GM21529 (cell line): ENCODE measurements at regions not wholly inside any gene's neighbourhood (a gene's known extent, or its start where the extent isn't known, plus 50 kb on each side); places are given as distances from the start of the nearest gene placed in this dataset.
"Not testable (repeated sequence)": the region's sequence is repeated elsewhere in the genome, so short reads cannot be mapped to it uniquely, and the experiment has no call there.

Experiments used
- ATAC-seq: cut with Tn5 transposase; IDR thresholded peaks from one replicate; pipeline ENCODE4 v1.9.1; 2021; ENCODE audit not compliant: unreplicated experiment

DNA sequence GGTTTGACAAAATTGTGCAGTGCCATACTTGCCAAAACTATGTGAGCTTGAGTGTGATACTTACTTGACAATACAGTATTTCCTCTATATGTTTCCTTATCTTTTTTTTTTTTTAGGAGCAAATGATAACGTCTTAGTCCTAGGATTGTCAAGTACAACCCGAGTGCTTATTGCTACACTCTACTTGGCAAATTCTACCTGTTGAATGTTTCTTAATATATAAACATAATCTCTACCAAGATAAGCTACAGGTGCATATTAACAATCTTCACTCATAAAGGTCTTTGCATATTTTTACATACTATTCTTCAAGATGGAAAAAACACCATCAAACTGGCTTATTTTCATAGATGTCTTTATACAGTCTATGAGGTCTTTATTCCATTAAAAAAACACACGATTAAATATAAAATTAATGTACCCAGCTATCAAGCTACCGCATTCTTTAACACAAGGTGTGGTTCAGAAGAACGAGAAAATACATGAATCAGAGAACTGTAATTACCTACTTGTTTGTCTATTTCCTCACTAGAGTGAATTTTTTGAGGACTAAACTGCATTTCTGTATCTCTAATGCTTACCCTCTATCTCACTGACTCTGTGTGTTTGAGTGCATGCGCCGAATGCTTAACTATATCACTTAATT lies 76.1 kb upstream of the PDSS1 start:
- no peak for ATAC-seq

DNA sequence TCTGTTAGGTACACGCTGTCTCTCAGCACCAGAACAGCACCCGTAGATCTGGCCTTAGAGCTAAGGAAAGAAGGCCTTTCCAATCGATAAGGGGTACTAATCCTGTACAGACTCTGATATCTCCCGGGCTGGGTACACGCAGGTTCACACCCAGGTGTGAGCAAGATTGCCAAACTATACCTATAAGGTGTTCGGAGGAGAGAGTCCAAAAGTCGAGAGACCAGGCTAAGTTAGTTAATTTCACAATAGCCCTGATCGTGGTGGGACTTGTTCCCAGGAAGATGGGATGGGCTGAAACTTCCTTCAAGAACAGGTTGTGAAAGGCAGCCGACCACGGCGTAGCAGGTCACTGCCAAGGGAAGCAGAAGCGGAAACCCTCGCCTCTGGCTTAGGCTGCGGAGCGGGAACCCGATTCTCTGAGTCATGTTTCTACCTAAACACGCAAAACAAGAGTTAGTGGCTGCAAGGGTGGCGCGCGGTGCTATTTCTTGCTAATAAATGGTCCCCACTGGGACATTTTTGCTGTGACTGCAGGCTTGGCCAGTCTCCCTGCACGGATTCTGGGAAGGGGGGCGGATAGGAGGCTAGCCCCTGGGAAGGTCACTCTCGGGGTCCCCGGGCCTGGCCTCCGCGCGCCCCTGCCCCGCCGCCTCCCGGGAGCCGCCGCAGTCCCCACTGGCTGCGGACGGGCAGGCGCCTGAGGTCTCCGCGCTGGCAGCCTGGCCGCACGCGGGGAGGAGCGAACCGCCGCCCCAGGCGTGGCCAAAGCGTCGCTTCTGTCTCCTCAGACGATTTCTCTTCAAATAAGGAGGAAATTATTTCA lies 75.4 kb upstream of the PDSS1 start:
- ATAC-seq, result peak; percentile 51

DNA sequence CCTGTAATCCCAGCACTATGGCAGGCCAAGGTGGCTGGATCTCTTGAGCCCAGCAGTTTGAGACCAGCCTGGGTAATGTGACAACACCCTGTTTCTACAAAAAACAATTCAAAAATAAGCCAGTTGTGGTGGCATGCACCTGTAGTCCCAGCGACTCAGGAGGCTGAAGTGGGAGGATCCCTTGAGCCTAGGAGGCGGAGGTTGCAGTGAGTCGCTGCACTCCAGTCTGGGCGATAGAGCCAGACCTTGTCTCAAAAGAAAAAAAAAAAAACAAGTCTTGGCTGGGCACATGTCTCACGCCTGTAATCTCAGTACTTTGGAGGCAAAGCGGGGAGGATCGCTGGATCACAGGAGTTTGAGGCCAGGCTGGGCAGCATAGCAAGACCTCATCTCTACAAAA lies 74.6 kb upstream of the PDSS1 start:
- ATAC-seq, result no peak

DNA sequence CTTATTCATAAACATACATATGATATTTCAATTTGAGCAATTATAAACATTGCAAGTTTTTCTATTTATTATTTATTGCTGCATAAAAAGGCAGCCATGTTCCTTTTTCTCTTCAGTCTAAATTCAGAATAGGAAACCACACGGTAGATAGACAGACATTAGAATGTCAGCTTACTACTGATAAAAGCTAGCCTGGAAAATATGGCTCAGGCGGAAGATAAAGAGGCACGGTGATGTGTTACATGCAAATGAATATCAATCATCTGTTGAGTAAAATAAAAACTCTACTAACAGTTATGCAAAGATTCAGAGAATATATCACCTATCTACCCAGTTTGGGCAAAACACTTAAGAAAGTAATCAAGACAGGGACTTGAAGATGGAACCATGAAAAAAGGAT lies 73.5 kb upstream of the PDSS1 start:
- no peak for ATAC-seq

DNA sequence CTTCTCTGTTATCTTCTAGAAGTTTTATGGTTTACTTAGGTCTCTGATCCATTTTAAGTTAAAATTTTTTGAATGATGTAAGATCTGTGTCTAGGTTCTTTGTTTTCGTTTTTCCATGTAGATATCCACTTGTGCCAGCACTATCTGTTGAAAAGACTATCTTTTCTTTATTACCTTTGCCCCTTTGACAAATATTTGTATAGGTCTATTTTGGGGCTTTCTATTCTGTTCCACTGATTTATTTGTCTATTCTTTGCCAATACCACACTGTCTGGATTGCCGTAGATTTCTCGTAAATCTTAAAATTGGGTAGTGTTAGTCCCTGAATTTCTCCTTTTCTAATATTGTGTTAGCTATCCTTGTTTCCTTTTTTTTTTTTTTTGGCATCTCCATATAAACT lies 71.4 kb upstream of the PDSS1 start:
- no peak for ATAC-seq

DNA sequence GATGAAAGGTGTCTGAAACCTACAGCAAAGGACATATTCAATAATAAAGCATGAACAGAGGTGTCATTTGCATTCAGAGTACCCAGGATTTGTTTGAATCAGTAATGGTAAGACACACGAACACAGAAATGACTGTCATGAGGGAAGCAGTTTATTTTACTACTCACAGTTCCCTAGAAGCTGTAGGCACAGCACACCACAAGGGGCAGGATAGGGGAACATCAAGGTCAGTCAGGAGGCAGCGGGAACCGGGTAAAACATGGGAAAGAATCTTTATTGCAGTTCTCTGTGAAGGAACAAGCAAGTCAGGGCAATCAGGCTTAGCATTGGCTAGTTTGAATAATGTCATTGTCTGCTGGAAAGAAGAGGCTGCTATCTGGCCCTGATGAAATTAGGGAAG lies 70.2 kb upstream of the PDSS1 start:
- ATAC-seq, result peak; percentile 50

DNA sequence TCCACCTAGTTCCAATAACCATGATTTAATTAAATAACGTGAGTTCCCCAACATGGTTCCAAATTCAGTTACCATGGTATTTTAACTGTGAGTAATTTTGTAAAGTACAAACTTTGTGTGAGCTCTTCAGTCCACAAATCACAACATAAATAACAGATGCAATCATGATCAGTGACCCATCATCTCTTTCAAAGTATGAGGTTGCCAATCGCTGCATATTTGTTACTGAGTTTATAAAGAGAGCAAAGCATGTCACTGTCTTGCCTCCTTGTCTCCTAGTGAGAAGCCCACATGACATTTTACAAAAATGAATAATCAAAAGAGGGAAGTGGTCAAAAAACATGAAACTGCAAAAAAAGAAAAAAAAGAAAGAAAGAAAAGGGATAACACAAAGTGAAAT lies 69.1 kb upstream of the PDSS1 start:
- ATAC-seq, result peak; percentile 77

DNA sequence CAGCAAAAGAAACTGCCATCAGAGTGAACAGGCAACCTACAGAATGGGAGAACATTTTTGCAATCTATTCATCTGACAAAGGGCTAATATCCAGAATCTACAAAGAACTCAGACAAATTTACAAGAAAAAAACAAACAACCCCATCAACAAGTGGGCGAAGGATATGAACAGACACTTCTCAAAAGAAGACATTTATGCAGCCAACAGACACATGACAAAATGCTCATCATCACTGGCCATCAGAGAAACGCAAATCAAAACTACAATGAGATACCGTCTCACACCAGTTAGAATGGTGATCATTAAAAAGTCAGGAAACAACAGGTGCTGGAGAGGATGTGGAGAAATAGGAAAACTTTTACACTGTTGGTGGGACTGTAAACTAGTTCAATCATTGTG lies 65.3 kb upstream of the PDSS1 start:
- not testable (repeated sequence) for ATAC-seq

DNA sequence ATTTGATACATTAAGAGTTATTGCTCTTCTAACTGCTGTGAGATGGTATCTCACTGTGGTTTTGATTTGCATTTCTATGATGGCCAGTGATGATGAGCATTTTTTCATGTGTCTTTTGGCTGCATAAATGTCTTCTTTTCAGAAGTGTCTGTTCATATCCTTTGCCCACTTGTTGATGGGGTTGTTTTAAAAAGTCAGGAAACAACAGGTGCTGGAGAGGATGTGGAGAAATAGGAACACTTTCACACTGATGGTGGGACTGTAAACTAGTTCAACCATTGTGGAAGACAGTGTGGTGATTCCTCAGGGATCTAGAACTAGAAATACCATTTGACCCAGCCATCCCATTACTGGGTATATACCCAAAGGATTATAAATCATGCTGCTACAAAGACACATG lies 63.4 kb upstream of the PDSS1 start:
- not testable (repeated sequence) for ATAC-seq

DNA sequence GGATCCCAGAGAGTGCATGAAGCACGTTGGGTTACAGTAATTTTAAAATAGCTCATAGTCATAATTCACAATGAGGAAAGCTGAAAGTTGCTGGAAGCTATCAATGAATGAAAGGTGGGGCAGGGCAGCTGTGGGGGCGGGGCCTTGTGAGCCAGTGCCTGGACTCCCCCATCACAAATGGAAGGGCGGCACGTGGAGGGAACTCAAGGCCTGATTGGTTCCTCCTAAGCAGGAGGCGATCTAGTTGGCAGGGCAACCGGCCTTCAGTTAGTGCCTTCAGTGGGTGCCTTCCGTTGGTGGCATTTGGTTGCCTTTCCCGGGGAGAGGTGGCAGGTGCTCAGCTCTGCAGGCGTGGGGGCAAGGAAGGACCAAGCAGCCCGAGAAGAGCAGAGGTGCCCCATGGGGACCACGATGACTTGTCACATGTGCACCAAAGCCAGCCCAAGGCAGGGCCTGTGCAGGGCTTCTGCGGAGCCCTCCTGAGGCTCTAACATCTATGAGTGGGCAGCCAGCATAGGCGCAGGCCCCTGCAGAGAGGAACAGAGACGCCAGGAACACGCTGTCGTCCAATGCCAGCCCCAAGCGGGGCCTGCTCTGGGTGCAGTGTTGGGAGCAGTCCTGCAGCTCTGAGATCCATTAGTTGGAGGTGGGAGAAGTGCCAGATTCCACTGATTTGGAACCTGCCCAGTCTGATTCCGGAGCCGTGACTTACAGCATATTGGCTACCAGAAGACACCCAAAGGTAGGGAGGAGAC lies 59.8 kb upstream of the PDSS1 start:
- no peak for ATAC-seq

DNA sequence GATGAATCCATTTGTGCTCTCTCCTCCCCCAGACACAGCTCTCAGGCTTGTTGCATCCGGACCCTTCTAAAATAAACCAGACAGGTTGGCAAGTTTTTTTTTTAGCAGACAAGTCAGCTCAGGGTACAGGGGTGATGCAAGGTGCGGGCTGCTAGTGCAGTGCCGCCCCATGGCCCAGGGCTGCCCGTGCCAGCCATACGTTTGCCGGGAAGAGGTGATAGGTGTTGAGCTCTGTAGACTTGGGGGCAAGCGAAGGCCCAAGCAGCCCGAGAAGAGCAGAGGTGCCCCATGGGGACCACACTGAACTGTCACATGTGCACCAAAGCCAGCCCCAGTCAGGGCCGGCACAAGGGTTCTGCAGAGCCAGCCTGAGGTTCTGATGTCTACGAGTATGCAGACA lies 57.1 kb upstream of the PDSS1 start:
- ATAC-seq, result no peak

DNA sequence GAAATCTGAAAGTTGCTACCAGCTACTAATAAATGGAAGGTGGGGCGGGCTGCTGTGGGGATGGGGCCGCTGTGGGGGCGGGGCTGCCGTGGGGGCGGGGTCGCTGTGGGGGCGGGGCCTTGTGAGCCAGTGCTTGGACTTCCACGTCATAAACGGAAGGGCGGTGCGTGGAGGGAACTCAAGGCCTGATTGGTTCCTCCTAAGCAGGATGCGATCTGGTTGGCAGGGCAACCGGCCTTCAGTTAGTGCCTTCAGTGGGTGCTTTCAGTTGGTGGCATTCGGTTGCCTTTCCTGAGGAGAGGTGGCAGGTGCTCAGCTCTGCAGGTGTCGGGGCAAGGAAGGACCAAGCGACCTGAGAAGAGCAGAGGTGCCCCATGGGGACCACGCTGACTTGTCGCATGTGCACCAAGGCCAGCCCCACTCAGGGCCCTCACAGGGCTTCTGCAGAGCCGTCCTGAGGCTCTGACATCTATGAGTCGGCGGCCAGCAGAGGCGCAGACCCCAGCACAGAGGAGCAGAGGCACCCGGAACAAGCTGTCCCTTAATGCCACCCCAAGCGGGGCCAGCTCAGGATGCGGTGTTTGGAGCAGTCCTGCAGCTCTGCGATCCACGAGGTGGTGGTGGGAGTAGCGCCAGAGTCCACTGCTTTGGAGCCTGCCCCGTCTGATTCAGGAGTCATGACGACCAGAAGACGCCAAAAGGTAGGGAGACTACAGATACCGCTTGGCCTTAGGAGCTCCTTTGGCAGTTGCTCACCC lies 54.4 kb upstream of the PDSS1 start:
- ATAC-seq, result no peak

DNA sequence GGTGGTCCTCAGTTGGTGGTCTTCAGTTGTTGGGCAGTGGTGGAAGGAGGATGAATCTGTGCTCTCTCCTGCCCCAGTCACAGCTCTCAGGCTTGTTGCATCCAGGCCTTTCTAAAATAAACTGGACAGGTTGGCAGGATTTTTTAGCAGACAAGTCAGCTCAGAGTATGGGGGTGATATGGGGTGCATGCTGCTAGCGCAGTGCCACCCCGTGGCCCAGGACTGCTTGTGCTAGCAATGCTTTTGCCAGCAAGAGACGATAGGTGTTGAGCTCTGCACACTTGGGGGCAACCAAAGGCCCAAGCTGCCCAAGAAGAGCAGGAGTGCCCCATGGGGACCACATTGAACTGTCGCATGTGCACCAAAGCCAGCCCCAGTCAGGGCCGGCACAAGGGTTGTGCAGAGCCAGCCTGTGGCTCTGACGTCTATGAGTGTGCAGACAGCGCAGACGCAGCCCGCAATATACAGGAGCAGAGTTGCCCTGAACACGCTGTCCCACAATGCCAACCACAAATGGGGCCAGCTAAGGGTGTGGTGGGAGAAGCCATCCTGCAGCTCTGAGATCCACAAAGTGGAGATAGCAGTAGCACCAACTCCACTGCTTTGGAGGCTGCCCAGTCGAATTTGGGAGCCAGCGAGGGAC lies 49.8 kb upstream of the PDSS1 start:
- no peak for ATAC-seq
